Endothelial cell (in vitro differentiated cells): ENCODE measurements at regions not wholly inside any gene's neighbourhood (a gene's known extent, or its start where the extent isn't known, plus 50 kb on each side); places are given as distances from the start of the nearest gene placed in this dataset.

ENCODE experiments used
- DNase-seq: peaks from one replicate; pipeline ENCODE4 v3.0.0; 2021; ENCODE audit warnings: low spot score
- H3K27ac Mint-ChIP-seq: one replicate; pipeline ENCODE4 v1.8.0; 2021; ENCODE audit warnings: mixed read lengths, inconsistent platforms; ENCODE audit not compliant: unreplicated experiment
- H3K27me3 Mint-ChIP-seq: one replicate; pipeline ENCODE4 v1.8.0; 2021; ENCODE audit warnings: mild to moderate bottlenecking, moderate library complexity, mixed read lengths, inconsistent platforms; ENCODE audit not compliant: unreplicated experiment
- H3K36me3 Mint-ChIP-seq: one replicate; pipeline ENCODE4 v1.8.0; 2021; ENCODE audit warnings: mild to moderate bottlenecking, low read depth, mixed read lengths, inconsistent platforms; ENCODE audit not compliant: unreplicated experiment
- H3K4me1 Mint-ChIP-seq: one replicate; pipeline ENCODE4 v1.8.0; 2021; ENCODE audit warnings: mild to moderate bottlenecking, mixed read lengths, inconsistent platforms; ENCODE audit not compliant: unreplicated experiment
- H3K4me3 Mint-ChIP-seq: one replicate; pipeline ENCODE4 v1.8.0; 2021; ENCODE audit warnings: mild to moderate bottlenecking, mixed read lengths, inconsistent platforms; ENCODE audit not compliant: unreplicated experiment
- H3K9me3 Mint-ChIP-seq: one replicate; pipeline ENCODE4 v1.8.0; 2021; ENCODE audit warnings: mixed read lengths, inconsistent platforms; ENCODE audit not compliant: unreplicated experiment
- TF ChIP-seq, protein P1 (sequence below): fragments of 200-600 bp; sonication (generic); IDR thresholded peaks from one replicate; pipeline ENCODE4 v1.5.0; 2021; ENCODE audit warnings: antibody characterized with exemption; ENCODE audit not compliant: unreplicated experiment

DNA sequence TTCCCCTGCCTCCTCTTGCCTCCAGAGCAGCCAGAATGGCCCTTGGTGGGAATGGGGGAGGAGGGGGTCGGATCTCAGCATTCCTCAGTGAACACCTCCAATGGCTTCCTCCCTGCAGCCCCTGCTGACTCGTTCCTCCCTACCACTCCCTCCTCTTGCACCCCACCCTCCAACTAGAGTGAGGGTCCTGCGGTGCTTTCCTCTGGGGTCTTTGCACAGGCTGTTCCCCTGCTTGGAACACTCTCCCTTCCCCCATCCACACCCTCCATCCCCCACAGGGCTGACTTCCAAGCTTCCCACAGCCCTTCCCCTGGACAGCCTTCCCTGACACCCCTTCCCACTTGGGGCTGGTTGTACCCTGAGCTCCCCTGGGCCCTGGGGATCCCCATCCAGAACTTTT lies 70.4 kb upstream of the NEK6 start:
- Mint-ChIP-seq H3K27me3 (no peaks in the 10 kb centered on the region), H3K4me3 (no peak overlapping the region), H3K4me1 (no peaks in the 10 kb centered on the region), H3K36me3 (no peaks in the 10 kb centered on the region), H3K27ac (no peak overlapping the region), H3K9me3 (no peaks in the 10 kb centered on the region)
- DNase-seq = no peak
- TF ChIP-seq, protein P1, sequence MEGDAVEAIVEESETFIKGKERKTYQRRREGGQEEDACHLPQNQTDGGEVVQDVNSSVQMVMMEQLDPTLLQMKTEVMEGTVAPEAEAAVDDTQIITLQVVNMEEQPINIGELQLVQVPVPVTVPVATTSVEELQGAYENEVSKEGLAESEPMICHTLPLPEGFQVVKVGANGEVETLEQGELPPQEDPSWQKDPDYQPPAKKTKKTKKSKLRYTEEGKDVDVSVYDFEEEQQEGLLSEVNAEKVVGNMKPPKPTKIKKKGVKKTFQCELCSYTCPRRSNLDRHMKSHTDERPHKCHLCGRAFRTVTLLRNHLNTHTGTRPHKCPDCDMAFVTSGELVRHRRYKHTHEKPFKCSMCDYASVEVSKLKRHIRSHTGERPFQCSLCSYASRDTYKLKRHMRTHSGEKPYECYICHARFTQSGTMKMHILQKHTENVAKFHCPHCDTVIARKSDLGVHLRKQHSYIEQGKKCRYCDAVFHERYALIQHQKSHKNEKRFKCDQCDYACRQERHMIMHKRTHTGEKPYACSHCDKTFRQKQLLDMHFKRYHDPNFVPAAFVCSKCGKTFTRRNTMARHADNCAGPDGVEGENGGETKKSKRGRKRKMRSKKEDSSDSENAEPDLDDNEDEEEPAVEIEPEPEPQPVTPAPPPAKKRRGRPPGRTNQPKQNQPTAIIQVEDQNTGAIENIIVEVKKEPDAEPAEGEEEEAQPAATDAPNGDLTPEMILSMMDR = no peak

DNA sequence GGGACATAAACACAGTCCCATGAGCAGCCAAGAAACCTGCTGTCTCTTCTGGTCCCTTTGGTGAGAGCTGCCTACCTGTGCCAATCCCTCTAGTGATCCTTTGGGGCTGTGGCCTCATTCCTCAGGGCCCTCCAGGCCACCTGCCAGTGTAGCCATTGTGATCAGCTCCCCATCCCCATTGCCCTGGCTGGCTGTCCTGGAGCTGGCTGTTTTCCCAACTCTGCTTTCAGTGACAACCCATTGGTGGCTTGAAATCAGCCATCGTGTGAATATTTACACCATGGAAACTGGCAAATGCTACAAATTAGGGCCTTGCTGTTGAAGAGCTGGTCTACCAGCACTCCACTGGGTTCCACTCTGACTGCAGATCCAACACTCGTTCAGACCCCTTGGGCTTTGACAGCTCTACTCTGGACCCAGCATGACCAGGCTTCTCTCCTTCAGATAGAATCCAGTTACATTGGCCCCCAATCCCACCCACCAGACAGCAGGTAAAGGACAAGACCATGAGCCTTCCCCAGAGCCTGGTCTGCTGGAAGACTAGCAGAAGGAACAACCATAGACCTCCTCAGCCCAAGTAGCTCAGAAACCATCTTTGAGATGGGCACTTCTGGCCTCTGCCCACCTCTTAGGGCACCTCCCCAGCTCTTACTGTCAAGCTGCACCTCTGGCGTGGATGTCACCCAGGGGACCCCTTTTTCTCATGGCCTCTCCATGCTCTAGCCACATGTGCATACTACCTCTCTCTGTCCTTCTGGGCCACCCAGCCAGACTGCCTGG lies 69.2 kb upstream of the NEK6 start:
- TF ChIP-seq, protein P1 = no peak
- Mint-ChIP-seq H3K4me3 (no peak overlapping the region), H3K27ac (no peak overlapping the region), H3K9me3 (no peaks in the 10 kb centered on the region), H3K4me1 (no peaks in the 10 kb centered on the region), H3K27me3 (no peaks in the 10 kb centered on the region), H3K36me3 (no peaks in the 10 kb centered on the region)
- no peak for DNase-seq

DNA sequence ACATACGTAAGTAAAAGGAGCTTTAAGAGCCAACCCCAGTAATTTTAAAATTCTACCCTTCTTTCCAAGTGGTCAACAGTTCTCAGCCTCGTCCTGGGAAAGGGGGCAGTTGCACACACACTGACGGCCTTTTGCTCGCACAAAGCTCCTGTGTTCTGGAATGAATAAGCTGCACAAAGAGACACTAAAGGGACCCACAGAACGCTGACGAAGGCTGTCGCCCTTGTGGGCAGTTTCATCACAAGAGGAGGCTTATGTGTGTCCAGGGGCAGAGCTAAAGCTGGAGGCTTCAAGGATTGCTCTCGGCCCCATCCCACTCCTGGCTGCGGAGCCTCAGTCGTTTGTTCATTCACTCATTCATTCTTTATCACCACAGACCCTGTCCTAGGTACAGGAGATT lies 67.0 kb upstream of the NEK6 start:
- no peaks in the 10 kb centered on the region for H3K4me1 Mint-ChIP-seq
- no peak overlapping the region for H3K27ac Mint-ChIP-seq
- no peaks in the 10 kb centered on the region for H3K9me3 Mint-ChIP-seq
- DNase-seq = no peak
- no peaks in the 10 kb centered on the region for H3K36me3 Mint-ChIP-seq
- H3K4me3 Mint-ChIP-seq = no peak overlapping the region
- TF ChIP-seq, protein P1 = no peak
- no peaks in the 10 kb centered on the region for H3K27me3 Mint-ChIP-seq

GRCh38 chr9:124191691-124192395 lies 65.9 kb upstream of the NEK6 start:
- Mint-ChIP-seq H3K4me1 (no peaks in the 10 kb centered on the region), H3K27me3 (no peaks in the 10 kb centered on the region), H3K9me3 (no peaks in the 10 kb centered on the region), H3K36me3 (no peaks in the 10 kb centered on the region), H3K4me3 (no peak overlapping the region), H3K27ac (no peak overlapping the region)
- TF ChIP-seq, protein P1 = no peak
- no peak for DNase-seq

DNA sequence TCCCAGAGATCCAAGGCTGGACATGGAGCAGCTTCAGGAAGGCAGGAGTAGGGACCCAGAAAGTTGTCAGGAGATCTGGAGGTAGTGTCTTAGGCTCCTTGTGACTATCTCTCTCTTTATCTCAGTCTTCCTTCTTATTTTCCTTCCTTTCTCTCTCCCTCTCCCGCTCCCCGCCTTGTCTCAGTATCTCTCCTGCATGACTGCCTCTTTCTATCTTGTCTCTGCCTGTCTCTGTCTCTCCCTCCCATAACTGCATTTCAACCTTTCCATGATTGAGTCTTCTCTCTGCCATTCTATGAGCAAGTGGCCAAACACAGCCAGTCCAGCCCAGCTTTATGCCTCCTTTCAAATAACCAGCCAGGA lies 61.0 kb upstream of the NEK6 start:
- no peaks in the 10 kb centered on the region for H3K36me3 Mint-ChIP-seq
- H3K27me3 Mint-ChIP-seq = no peaks in the 10 kb centered on the region
- no peak for DNase-seq
- no peaks in the 10 kb centered on the region for H3K9me3 Mint-ChIP-seq
- no peaks in the 10 kb centered on the region for H3K4me1 Mint-ChIP-seq
- no peak overlapping the region for H3K4me3 Mint-ChIP-seq
- TF ChIP-seq, protein P1 = no peak
- no peak overlapping the region for H3K27ac Mint-ChIP-seq
